Esophagus mucosa (tissue), 1 donor: ENCODE measurements at regions not wholly inside any gene's neighbourhood (a gene's known extent, or its start where the extent isn't known, plus 50 kb on each side); places are given as distances from the start of the nearest gene placed in this dataset.
"Not testable (repeated sequence)": the region's sequence is repeated elsewhere in the genome, so short reads cannot be mapped to it uniquely, and the experiment has no call there.

Experiments
- ATAC-seq: fragments of 200-7000 bp; cut with Tn5 transposase; one replicate; pipeline ENCODE4 v1.9.1; 2020
- donor health status: DM: yes; HTN: yes; CAD: no.

GRCh38 chr7:136163340-136163801 is 186.2 kb upstream of the MTPN start:
- no peak for ATAC-seq

DNA sequence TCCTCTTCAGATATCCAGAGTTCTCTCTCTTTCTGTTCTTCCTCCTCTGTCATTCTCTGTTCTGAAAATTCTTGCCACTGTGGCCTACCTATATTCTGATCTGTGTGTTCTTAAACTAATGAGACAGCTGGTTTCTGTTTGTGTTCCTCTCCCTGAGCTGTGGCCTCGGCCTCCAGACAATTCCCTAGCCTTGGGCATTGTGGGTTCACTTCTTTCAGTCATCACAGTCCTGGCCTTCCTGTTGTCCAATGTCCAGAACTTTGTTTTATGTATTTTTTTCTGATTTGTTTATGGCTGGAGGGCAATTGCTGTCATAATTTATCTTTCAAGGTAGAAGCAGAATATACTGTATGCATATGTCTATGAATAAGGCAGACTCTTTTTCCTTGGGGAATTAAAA is 173.2 kb upstream of the MTPN start:
- no peak for ATAC-seq

- no peak for ATAC-seq
Measured at GRCh38 chr7:136148920-136149319, 171.8 kb upstream of the MTPN start.

DNA sequence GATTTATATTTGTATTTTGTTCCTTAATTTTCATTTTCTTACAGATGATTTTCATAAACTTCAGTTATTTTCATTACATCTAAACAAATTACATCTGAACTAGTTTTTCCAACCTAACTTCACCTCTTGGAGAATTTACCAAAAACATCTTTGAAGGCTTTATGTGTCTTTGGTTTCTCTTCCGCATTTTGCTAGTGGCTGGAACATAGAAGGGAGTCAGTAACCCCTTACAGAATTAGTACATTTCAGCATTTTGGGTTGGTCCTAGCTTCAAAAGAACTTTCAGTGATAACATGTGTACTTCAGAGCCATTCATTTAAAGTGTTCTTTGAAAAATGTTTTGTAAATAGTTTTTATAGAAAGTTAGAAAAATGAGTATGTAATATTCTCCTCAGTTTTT is 169.8 kb upstream of the MTPN start:
- no peak for ATAC-seq

- ATAC-seq, result no peak
Measured at GRCh38 chr7:136144182-136144581, 167.0 kb upstream of the MTPN start.

- ATAC-seq, result no peak
Measured at GRCh38 chr7:136143271-136143670, 166.1 kb upstream of the MTPN start.

DNA sequence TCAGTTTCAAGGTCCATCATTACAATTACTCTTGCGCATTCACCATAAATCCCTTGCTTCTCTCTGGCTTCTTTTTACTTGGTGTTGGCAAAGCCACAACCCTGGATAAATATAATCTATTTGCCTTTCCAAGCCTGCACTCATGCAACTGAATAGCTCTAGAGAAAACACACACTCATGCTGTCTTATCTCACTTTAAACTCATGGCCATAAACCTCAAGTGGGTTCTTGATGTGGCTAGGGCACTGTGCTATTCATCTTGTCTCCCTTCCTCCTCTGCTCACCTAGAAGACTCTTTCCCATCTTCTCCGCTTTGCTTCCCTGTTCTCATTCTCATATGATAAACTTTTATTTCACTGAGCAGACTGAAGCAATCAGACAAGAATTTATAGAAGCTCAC is 165.4 kb upstream of the MTPN start:
- no peak for ATAC-seq

- ATAC-seq, result no peak
Measured at GRCh38 chr7:136140469-136140868, 163.3 kb upstream of the MTPN start.

- no peak for ATAC-seq
Measured at GRCh38 chr7:136139417-136139816, 162.3 kb upstream of the MTPN start.

DNA sequence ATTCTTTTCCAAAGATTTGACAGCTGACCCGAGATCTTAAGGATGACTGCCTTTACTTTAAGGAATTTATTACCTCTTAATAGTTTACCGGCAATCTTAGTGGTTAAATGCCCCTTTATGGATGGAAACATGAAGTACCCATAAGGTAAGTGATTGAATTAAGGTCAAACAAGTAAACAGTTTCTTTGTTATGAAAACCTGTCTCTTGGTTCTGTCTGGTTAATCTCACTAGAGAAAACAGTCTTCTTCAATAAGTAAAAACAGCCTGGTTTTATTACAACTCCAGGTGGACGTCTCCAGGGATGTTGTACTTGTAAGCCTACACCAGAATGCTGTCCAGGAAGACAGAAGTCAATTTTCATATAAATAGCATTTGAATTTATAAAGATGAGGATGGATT is 161.8 kb upstream of the MTPN start:
- no peak for ATAC-seq

GRCh38 chr7:136136906-136137454 is 159.8 kb upstream of the MTPN start:
- no peak for ATAC-seq

- ATAC-seq, result no peak
Measured at GRCh38 chr7:136134503-136134902, 157.3 kb upstream of the MTPN start.

GRCh38 chr7:136133551-136133950 is 156.4 kb upstream of the MTPN start:
- no peak for ATAC-seq

GRCh38 chr7:136131304-136131630 is 154.1 kb upstream of the MTPN start:
- ATAC-seq, result no peak

GRCh38 chr7:136130511-136131303 is 153.5 kb upstream of the MTPN start:
- ATAC-seq, result no peak

- no peak for ATAC-seq
Measured at GRCh38 chr7:136128050-136128449, 150.9 kb upstream of the MTPN start.

DNA sequence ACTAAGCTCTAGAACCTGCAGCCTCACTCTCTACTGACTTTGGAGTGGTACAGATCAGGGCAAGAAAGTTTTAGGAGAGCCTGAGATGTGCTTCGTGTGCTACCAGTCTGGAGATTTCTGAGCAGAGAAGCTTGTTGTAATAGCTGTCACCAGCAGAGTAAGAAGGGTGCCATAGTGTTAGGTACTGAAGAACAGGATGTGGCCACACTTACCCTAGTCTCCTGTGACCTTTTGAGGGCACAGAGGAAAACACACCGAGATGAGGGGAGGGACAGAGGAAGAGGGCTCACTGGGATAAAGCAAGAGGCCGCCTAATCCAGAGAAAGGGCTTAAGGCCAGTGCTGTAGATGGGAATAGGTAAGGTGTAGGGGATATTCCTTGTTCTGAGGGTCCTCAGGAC is 146.2 kb upstream of the MTPN start:
- no peak for ATAC-seq

GRCh38 chr7:136122026-136122425 is 144.9 kb upstream of the MTPN start:
- no peak for ATAC-seq

DNA sequence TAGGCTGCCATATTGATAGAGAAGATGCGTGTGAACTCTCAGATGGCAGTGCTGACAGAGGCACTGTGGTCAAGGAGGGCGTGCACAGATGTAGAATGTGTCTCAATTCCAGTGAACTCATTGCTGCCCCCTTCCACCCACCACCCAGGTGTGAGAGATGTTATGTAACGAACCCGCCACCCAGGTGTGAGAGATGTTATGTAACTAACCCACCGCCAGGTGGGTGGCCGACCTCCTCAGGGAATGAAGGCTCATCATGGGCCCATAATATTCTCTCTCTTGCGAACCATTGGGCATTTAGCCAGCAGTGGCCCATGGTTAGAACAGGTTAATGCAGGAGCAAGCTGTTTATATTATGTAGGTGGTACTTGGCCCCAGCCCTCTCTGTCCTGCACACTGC is 140.4 kb upstream of the MTPN start:
- no peak for ATAC-seq

DNA sequence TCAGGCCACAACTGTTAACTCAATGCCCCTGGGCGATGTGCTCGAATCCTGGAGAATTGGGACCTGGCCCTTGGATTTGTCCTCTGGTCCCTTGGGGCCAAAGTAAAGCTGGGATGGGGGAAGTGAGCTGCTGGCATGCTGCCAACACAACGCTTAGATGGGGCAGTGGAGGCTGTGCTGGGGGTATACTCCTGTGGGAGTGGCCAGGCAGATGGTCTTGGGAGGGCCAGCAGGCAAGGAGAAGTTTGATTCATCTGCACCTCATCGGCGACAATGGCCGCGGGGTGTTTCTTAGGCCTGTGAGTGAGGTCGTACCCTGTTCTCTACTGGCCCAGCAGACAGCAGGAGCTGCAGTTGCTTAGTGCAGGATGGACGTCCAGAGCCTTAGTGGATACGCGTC is 139.0 kb upstream of the MTPN start:
- no peak for ATAC-seq

- ATAC-seq, result peak; percentile 66
Measured at GRCh38 chr7:136114966-136115762, 138.0 kb upstream of the MTPN start.

GRCh38 chr7:136114467-136114866 is 137.3 kb upstream of the MTPN start:
- not testable (repeated sequence) for ATAC-seq

DNA sequence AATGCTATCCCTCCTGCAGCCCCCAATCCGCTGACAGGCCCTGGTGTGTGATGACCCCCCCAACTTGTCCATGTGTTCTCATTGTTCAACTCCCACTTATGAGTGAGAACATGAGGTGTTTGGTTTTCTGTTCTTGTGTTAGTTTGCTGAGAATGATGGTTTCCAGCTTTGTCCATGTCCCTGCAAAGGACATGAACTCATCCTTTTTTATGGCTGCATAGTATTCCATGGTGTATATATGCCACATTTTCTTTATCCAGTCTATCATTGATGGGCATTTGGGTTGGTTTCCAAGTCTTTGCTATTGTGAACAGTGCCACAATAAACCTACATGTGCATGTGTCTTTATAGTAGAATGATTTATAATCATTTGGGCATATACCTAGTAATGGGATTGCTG is 131.9 kb upstream of the MTPN start:
- not testable (repeated sequence) for ATAC-seq

DNA sequence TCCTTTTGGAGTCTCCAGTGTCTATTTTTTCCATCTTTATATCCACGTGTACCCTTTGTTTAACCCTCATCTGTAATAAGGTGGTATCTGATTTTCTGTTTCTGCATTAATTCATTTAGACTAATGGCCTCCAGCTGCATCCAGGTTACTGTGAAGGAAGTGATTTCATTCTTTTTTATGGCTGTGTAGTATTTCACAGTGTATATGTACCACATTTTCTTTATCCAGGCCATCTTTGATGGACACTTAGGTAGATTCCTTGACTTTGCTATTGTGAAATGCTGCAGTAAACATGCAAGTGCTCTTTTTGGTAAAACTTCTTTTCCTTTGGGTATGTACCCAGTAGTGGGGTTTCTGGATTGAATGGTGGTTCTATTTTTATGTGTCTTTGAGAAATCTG is 128.0 kb upstream of the MTPN start:
- no peak for ATAC-seq
